ENCODE measurements at regions not wholly inside any gene's neighbourhood (a gene's known extent, or its start where the extent isn't known, plus 50 kb on each side); places are given as distances from the start of the nearest gene placed in this dataset.

DNA sequence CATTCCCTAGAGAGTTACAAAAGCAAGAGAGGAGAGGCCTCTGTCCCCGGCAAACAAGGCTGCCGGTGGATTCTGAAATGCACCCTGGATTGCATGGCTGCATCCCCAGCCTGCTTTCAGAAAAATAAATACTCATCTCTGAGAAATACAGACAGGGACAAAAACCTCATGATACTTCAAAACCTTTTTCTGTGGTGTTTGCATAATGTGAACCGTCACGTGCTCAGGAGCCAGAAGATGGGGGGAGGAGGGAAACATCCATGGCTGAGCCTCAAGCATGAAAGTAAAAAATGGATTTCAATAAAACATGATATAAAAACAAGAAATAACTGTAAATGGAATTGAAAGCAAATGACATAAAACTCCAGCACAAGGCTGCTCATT is 198.5 kb upstream of the NCAM1 start:
- TF ChIP-seq CTCF (IDR thresholded peaks at IDR 0.05) (no peak), POLR2A (IDR thresholded peaks at IDR 0.05) (no peak)

All from testis (tissue), 2 donors.